ENCODE measurements at regions not wholly inside any gene's neighbourhood (a gene's known extent, or its start where the extent isn't known, plus 50 kb on each side); places are given as distances from the start of the nearest gene placed in this dataset.

- no peak for DNase-seq
Observed at GRCh38 chr20:6956574-6956973, 189.1 kb downstream of the BMP2 start.

GRCh38 chr20:6959900-6960312 lies 192.4 kb downstream of the BMP2 start:
- no peak for DNase-seq

DNA sequence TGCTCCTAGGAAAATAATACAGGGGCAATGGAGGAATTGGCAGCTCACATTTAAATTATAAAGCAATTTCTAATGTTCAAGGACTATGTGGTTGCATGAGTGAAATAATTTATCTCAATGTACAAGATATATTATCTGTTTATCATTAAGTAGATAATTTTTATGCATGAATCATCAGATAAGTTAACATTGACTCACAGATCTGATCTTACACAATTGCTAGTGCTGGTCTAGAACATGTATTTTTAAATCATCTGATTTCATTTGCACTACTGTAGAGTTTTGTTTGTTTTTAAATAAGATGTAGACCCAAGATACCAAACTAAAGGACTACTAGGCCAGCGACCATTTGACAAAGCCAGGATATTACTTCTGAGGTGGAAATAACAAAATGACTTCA lies 199.2 kb downstream of the BMP2 start:
- no peak for DNase-seq

DNA sequence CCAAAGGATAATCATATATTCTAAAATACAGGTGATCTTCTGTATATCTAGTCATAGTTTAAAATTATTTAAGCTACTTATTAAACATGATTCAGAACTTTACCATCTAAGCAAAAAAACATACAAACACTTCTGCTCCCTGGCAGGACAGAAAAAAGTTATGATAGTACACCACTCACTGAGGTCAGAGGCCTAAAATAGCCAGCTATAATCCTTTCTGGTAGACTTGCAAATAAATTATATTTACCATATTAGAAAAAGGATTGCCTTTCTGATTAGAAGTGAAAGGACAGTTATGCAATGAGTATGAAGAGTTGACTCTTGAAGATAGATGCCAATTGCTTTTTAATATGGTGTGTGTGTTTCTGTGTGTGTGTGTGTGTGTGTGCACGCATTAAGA lies 207.4 kb downstream of the BMP2 start:
- DNase-seq: no peak

- DNase-seq: no peak
Observed at GRCh38 chr20:6975311-6975710, 207.8 kb downstream of the BMP2 start.

GRCh38 chr20:6976106-6976900 lies 208.8 kb downstream of the BMP2 start:
- DNase-seq: peak; percentile 1

GRCh38 chr20:6979621-6980020 lies 212.1 kb downstream of the BMP2 start:
- DNase-seq: no peak

GRCh38 chr20:6993011-6993410 lies 225.5 kb downstream of the BMP2 start:
- no peak for DNase-seq

DNA sequence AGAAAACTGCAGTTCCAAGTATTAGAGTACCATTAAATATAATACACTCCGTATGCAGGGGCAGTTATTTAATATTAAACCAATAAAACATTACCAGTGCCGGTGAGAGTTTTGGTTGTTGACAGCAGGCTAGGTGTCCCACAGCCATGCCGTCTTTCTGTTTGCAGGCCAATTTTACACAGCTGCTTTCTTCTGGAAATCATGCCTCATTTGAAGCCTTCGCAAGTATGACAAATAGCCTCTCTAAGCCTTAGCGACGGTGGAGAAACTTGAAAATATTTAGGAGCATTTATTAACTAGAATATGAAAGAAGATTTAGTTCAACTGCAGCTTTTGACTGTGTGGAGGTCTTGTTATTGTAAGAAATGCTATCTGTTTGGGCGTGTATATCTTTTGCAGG lies 226.0 kb downstream of the BMP2 start:
- DNase-seq: no peak

GRCh38 chr20:6994452-6994851 lies 227.0 kb downstream of the BMP2 start:
- no peak for DNase-seq

- DNase-seq: no peak
Observed at GRCh38 chr20:6998909-6999308, 231.4 kb downstream of the BMP2 start.

DNA sequence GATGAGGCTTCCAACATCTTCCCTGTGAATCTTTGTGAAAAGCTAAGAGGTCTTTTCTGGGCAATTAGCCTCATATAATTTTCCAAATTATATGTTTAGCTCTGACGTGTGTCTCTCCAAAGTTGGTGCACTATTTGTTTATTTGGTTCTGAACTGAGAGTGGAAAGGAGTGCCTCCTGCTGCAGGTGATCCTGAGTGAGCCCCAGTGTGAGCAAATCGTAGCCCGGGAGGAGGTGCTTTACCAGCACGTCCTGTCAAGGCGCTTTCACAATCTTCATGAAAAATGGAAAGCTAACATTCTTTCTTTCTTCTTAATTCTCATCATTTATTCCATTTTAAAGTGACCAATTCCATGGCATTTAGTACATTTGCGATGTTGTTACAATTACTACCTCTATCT lies 231.9 kb downstream of the BMP2 start:
- DNase-seq: no peak

DNA sequence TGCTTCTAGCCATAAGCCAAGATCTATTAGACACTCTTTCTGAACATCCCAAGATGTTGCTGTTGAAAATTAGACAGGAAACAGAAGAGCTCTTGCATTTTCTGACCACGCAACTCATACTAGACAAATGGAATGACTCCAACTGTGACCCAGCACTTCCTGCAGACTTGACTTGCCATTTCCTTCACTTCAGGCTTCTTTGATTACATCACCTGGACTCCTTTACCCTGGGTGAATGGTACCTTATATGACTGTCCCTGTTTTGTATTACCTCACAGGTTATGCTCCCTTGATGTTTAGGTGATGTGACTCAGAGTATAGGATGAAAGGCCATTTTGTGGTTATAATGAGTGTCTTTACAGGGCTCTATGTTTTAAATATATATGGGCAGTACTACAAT lies 236.1 kb downstream of the BMP2 start:
- DNase-seq: no peak

DNA sequence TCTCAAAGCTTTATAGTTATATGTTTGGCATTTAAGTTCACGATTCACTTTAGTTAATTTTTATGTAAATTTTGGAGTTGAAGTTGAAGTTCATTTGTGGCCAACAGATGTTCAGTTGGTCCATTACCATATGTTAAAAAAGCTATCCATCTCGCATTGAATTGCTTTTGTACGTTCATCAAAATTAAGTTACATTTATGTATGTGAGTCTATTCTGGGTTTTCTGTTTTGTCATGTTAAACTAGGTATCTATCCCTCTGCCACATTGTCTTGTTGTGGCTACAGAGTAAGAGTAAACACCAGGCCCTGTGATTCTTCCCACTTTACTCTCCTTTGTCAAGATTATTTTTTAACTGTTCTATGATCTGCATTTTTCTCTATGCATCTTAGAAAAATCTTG lies 237.3 kb downstream of the BMP2 start:
- no peak for DNase-seq

DNA sequence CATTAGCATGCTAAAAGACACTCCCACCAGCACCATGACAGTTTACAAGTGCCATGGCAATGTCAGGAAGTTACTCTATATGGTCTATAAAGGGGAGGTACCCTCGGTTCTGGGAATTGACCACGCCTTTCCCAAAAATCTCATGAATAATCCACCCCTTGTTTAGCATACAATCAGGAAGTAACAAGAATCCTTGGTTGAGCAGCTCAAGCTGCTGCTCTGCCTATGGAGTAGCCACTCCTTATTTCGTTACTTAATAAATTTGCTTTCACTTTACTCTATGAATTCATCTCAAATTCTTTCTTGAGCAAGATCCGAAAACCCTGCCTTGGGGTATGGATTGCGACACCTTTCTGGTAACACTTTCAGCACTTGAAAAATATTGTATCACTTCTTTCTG lies 243.0 kb downstream of the BMP2 start:
- no peak for DNase-seq

GRCh38 chr20:7015257-7015656 lies 247.8 kb downstream of the BMP2 start:
- no peak for DNase-seq

- no peak for DNase-seq
Observed at GRCh38 chr20:7022597-7022996, 255.1 kb downstream of the BMP2 start.

- DNase-seq: no peak
Observed at GRCh38 chr20:7025635-7026034, 258.1 kb downstream of the BMP2 start.

- no peak for DNase-seq
Observed at GRCh38 chr20:7029019-7029418, 261.5 kb downstream of the BMP2 start.

DNA sequence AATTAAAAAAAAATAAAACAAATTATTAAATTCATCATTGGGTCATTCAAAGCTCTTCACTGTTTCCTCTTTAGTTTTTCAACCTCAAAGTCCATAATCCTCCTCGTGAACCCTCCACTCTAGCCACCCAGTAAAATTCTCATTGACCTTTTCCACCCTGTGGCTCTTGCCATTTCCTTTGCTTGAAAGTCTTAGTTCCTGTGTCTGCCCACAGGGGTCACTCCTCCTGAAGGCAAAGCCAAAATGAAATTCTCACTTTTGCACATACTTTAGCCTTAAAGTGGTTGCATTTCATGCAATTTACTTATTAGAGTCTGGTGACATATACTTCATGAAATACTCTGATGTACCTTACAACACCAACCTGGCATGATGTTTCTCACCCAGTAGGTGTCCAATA lies 263.7 kb downstream of the BMP2 start:
- peak; percentile 1 for DNase-seq

- peak; percentile 38 for DNase-seq
Observed at GRCh38 chr20:7038029-7038428, 270.5 kb downstream of the BMP2 start.

DNA sequence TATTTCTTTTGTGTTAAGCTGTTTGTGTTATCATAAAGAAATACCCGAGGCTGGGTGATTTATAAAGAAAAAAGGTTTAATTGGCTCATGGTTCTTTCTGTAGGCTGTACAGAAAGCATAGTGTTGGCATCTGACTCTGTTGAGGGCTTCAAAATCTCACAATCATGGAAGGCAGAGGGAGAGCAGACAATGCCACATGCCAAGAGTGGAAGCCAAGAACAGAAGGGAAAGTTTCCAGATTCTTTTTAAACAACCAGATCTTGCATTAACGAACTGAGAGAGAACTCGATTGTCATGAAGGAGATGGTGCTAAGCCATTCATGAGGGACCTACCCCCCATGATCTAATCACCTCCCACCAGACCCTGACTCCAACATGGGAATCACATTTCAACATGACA lies 290.1 kb downstream of the BMP2 start:
- DNase-seq: no peak

DNA sequence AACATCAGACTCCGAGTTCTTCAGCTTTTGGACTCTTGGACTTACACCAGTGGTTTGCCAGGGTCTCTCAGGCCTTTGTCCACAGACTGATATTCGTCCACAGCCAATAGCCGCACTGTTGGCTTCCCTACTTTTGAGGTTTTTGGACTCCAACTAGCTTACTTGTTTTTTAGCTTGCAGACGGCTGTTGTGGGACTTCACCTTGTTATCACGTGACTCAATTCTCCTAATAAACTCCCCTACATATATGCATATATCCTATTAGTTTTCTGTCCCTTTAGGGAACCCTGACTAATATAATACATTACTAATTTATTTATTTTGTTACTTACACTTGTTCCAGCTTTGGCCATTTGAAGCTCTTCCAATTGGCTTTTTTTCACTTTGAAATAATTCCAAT lies 311.3 kb downstream of the BMP2 start:
- DNase-seq: no peak

DNA sequence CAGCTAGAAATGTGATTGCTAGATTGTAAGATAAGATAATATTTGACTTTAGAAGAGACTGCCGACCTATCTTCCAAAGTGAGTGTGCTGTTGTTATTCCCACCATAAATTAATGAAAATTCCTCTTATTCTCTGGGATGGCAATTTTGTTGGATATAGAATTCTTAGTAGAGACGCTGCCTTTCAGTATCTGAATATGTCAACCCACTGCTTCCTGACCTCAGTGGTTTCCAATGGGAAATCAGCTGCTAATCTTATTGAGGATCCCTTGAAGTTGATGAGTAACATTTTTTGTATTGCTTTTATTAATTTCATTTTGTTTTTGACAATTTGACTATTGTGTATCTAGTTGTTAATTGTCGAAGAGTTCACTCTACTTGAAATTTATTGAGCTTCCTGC lies 313.0 kb downstream of the BMP2 start:
- DNase-seq: no peak

DNA sequence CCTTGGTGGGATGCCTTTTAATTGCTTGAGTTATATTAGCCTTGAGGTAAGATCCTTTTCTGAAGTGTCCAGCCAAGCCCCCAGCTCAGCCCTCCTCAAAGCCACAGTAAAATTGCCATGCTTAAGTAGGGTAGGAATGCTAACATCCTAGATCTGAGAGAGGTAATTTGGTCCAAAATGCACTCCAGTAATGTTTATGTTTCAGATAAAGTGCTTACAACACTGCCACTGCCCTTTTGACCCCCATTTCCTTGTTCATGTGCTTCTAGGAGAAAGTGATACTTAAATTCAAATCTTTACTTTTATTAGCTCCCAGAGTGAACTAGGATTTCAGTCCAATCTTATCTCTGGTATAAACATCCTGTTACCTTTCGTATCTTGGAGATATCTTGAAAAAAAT lies 318.0 kb downstream of the BMP2 start:
- no peak for DNase-seq
